Natural killer cell treated with Interleukin-12 subunit alpha and Interleukin-12 subunit beta and Interleukin-15 and Interleukin-18, amount 100 ng/mL, for 72 hours (primary cell): ENCODE measurements at regions not wholly inside any gene's neighbourhood (a gene's known extent, or its start where the extent isn't known, plus 50 kb on each side); places are given as distances from the start of the nearest gene placed in this dataset.

Experiments used
- ATAC-seq, 2 donors: fragments of 150-1000 bp; cut with Tn5 transposase in 1 of 2; sonication (Bioruptor Pico), chemical (Tn5 transposase) in 1 of 2; 2 replicates each; pipeline ENCODE4 v1.10.0; 2021
- DNase-seq: peaks from one replicate; pipeline ENCODE4 v3.0.0; 2022; ENCODE audit warnings: low spot score
- H3K27ac Mint-ChIP-seq, 2 donors: 1 replicate in 1 of 2; 2 replicates in 1 of 2; pipeline ENCODE4 v1.8.0; 2022; ENCODE audit warnings: mixed read lengths in 2 of 2, mild to moderate bottlenecking in 1 of 2, moderate library complexity in 1 of 2
- H3K27me3 Mint-ChIP-seq, 2 donors: 1 replicate in 1 of 2; 2 replicates in 1 of 2; pipeline ENCODE4 v1.8.0; 2022; ENCODE audit warnings: mixed read lengths in 2 of 2
- H3K36me3 Mint-ChIP-seq: one replicate; pipeline ENCODE4 v1.8.0; 2022; ENCODE audit warnings: mixed read lengths
- H3K4me1 Mint-ChIP-seq, 2 donors: 1 replicate in 1 of 2; 2 replicates in 1 of 2; pipeline ENCODE4 v1.8.0; 2022; ENCODE audit warnings: low read depth in 2 of 2, mixed read lengths in 2 of 2, mild to moderate bottlenecking in 1 of 2
- H3K4me3 Mint-ChIP-seq: one replicate; pipeline ENCODE4 v1.8.0; 2022; ENCODE audit warnings: mixed read lengths
- H3K9me3 Mint-ChIP-seq: 2 replicates; pipeline ENCODE4 v1.8.0; 2022; ENCODE audit warnings: mixed read lengths

GRCh38 chr5:100322483-100322882 is 212.7 kb upstream of the FAM174A start:
- Mint-ChIP-seq H3K4me1 (no peaks in the 10 kb centered on the region), H3K4me3 (no peak overlapping the region), H3K9me3 (peaks cover 2% of the 10 kb centered on the region), H3K27ac (no peak overlapping the region), H3K27me3 (no peaks in the 10 kb centered on the region), H3K36me3 (no peaks in the 10 kb centered on the region)
- ATAC-seq (no peak), DNase-seq (no peak)

- no peaks in the 10 kb centered on the region for H3K27me3 Mint-ChIP-seq
- H3K4me1 Mint-ChIP-seq, result no peaks in the 10 kb centered on the region
- H3K27ac Mint-ChIP-seq, result no peak overlapping the region
- no peak for DNase-seq
- H3K36me3 Mint-ChIP-seq, result no peaks in the 10 kb centered on the region
- no peak for ATAC-seq
- no peak overlapping the region for H3K4me3 Mint-ChIP-seq
- H3K9me3 Mint-ChIP-seq, result peaks cover 6% of the 10 kb centered on the region
Observed at GRCh38 chr5:100319885-100320284, 215.3 kb upstream of the FAM174A start.

GRCh38 chr5:100313657-100314056 is 221.5 kb upstream of the FAM174A start:
- no peak overlapping the region for H3K4me3 Mint-ChIP-seq
- no peak for ATAC-seq
- no peaks in the 10 kb centered on the region for H3K36me3 Mint-ChIP-seq
- H3K27ac Mint-ChIP-seq, result no peak overlapping the region
- H3K9me3 Mint-ChIP-seq, result peaks cover 16% of the 10 kb centered on the region
- H3K4me1 Mint-ChIP-seq, result no peaks in the 10 kb centered on the region
- H3K27me3 Mint-ChIP-seq, result no peaks in the 10 kb centered on the region
- DNase-seq, result no peak

- no peaks in the 10 kb centered on the region for H3K27me3 Mint-ChIP-seq
- H3K4me1 Mint-ChIP-seq, result no peaks in the 10 kb centered on the region
- DNase-seq (no peak), ATAC-seq (no peak)
- peaks cover 13% of the 10 kb centered on the region for H3K9me3 Mint-ChIP-seq
- no peaks in the 10 kb centered on the region for H3K36me3 Mint-ChIP-seq
- no peak overlapping the region for H3K4me3 Mint-ChIP-seq
- no peak overlapping the region for H3K27ac Mint-ChIP-seq
Observed at GRCh38 chr5:100311806-100312205, 223.4 kb upstream of the FAM174A start.

GRCh38 chr5:100306000-100306399 is 229.2 kb upstream of the FAM174A start:
- no peak overlapping the region for H3K4me3 Mint-ChIP-seq
- H3K9me3 Mint-ChIP-seq, result peaks cover 5% of the 10 kb centered on the region
- no peak for ATAC-seq
- no peak overlapping the region for H3K27ac Mint-ChIP-seq
- DNase-seq, result no peak
- no peaks in the 10 kb centered on the region for H3K4me1 Mint-ChIP-seq
- no peaks in the 10 kb centered on the region for H3K36me3 Mint-ChIP-seq
- no peaks in the 10 kb centered on the region for H3K27me3 Mint-ChIP-seq

GRCh38 chr5:100303216-100303615 is 232.0 kb upstream of the FAM174A start:
- ATAC-seq, result no peak
- H3K36me3 Mint-ChIP-seq, result no peaks in the 10 kb centered on the region
- no peaks in the 10 kb centered on the region for H3K27me3 Mint-ChIP-seq
- no peaks in the 10 kb centered on the region for H3K4me1 Mint-ChIP-seq
- H3K9me3 Mint-ChIP-seq, result peaks cover 4% of the 10 kb centered on the region
- no peak for DNase-seq
- no peak overlapping the region for H3K27ac Mint-ChIP-seq
- no peak overlapping the region for H3K4me3 Mint-ChIP-seq

- H3K9me3 Mint-ChIP-seq, result no peaks in the 10 kb centered on the region
- no peak overlapping the region for H3K4me3 Mint-ChIP-seq
- DNase-seq (no peak), ATAC-seq (no peak)
- no peaks in the 10 kb centered on the region for H3K27me3 Mint-ChIP-seq
- no peak overlapping the region for H3K27ac Mint-ChIP-seq
- no peaks in the 10 kb centered on the region for H3K4me1 Mint-ChIP-seq
- no peaks in the 10 kb centered on the region for H3K36me3 Mint-ChIP-seq
Observed at GRCh38 chr5:100299261-100299660, 235.9 kb upstream of the FAM174A start.

- Mint-ChIP-seq H3K4me1 (no peaks in the 10 kb centered on the region), H3K27me3 (no peaks in the 10 kb centered on the region), H3K4me3 (no peak overlapping the region), H3K27ac (no peak overlapping the region), H3K36me3 (no peaks in the 10 kb centered on the region), H3K9me3 (peaks cover 11% of the 10 kb centered on the region)
- DNase-seq (no peak), ATAC-seq (no peak)
Observed at GRCh38 chr5:100276071-100276470, 259.1 kb upstream of the FAM174A start.

GRCh38 chr5:100275631-100276030 is 259.5 kb upstream of the FAM174A start:
- peaks cover 11% of the 10 kb centered on the region for H3K9me3 Mint-ChIP-seq
- no peak for DNase-seq
- H3K36me3 Mint-ChIP-seq, result no peaks in the 10 kb centered on the region
- H3K27ac Mint-ChIP-seq, result no peak overlapping the region
- ATAC-seq, result no peak
- H3K27me3 Mint-ChIP-seq, result no peaks in the 10 kb centered on the region
- no peaks in the 10 kb centered on the region for H3K4me1 Mint-ChIP-seq
- no peak overlapping the region for H3K4me3 Mint-ChIP-seq

GRCh38 chr5:100273846-100274580 is 261.2 kb upstream of the FAM174A start:
- no peak overlapping the region for H3K27ac Mint-ChIP-seq
- H3K4me3 Mint-ChIP-seq, result no peak overlapping the region
- no peaks in the 10 kb centered on the region for H3K27me3 Mint-ChIP-seq
- DNase-seq (no peak), ATAC-seq (no peak)
- H3K36me3 Mint-ChIP-seq, result no peaks in the 10 kb centered on the region
- peaks cover 12% of the 10 kb centered on the region for H3K9me3 Mint-ChIP-seq
- no peaks in the 10 kb centered on the region for H3K4me1 Mint-ChIP-seq

GRCh38 chr5:100270023-100270771 is 265.0 kb upstream of the FAM174A start:
- Mint-ChIP-seq H3K27me3 (no peaks in the 10 kb centered on the region), H3K36me3 (no peaks in the 10 kb centered on the region), H3K4me3 (no peak overlapping the region), H3K27ac (no peak overlapping the region), H3K4me1 (no peaks in the 10 kb centered on the region), H3K9me3 (peaks cover 9% of the 10 kb centered on the region)
- ATAC-seq (no peak), DNase-seq (no peak)

GRCh38 chr5:100260968-100261367 is 274.2 kb upstream of the FAM174A start:
- ATAC-seq (no peak), DNase-seq (no peak)
- Mint-ChIP-seq H3K9me3 (peaks cover 2% of the 10 kb centered on the region), H3K4me1 (no peaks in the 10 kb centered on the region), H3K36me3 (no peaks in the 10 kb centered on the region), H3K27me3 (no peaks in the 10 kb centered on the region), H3K4me3 (no peak overlapping the region), H3K27ac (no peak overlapping the region)

- no peaks in the 10 kb centered on the region for H3K36me3 Mint-ChIP-seq
- no peaks in the 10 kb centered on the region for H3K4me1 Mint-ChIP-seq
- no peak overlapping the region for H3K4me3 Mint-ChIP-seq
- DNase-seq, result no peak
- no peaks in the 10 kb centered on the region for H3K27me3 Mint-ChIP-seq
- no peak for ATAC-seq
- peaks cover 9% of the 10 kb centered on the region for H3K9me3 Mint-ChIP-seq
- no peak overlapping the region for H3K27ac Mint-ChIP-seq
Observed at GRCh38 chr5:100252944-100253343, 282.2 kb upstream of the FAM174A start.

GRCh38 chr5:100252037-100252436 is 283.1 kb upstream of the FAM174A start:
- peaks cover 9% of the 10 kb centered on the region for H3K9me3 Mint-ChIP-seq
- no peaks in the 10 kb centered on the region for H3K36me3 Mint-ChIP-seq
- H3K4me1 Mint-ChIP-seq, result no peaks in the 10 kb centered on the region
- H3K27ac Mint-ChIP-seq, result no peak overlapping the region
- H3K27me3 Mint-ChIP-seq, result no peaks in the 10 kb centered on the region
- ATAC-seq (no peak), DNase-seq (no peak)
- H3K4me3 Mint-ChIP-seq, result no peak overlapping the region
